Natural killer cell (primary cell): ENCODE measurements at regions not wholly inside any gene's neighbourhood (a gene's known extent, or its start where the extent isn't known, plus 50 kb on each side); places are given as distances from the start of the nearest gene placed in this dataset.
"Not testable (repeated sequence)": the region's sequence is repeated elsewhere in the genome, so short reads cannot be mapped to it uniquely, and the experiment has no call there.

ENCODE experiments used
- ATAC-seq, 3 donors: fragments of 150-1000 bp in 2 of 3; fragments of 200-7000 bp in 1 of 3; cut with Tn5 transposase; 1 replicate in 1 of 3; 2 replicates in 2 of 3; pipeline ENCODE4 v1.10.0; 2021; ENCODE audit warnings: mild to moderate bottlenecking in 2 of 3, moderate library complexity in 2 of 3
- DNase-seq, 2 donors: peaks; one replicate each; pipeline versions ENCODE4 v3.0.0 to v3.0.0-alpha.2; 2013 to 2021; ENCODE audit warnings: mixed read lengths in 1 of 2
- H3K27ac ChIP-seq: one replicate; pipeline ENCODE4 v1.5.1; 2013; ENCODE audit warnings: mild to moderate bottlenecking, low read length
- H3K27me3 ChIP-seq: one replicate; pipeline ENCODE4 v1.6.1; 2013; ENCODE audit warnings: low read length; ENCODE audit not compliant: control insufficient read depth, insufficient read depth
- H3K36me3 ChIP-seq: one replicate; pipeline ENCODE4 v1.6.1; 2013; ENCODE audit warnings: low read length; ENCODE audit not compliant: control insufficient read depth, insufficient read depth
- H3K4me1 ChIP-seq: one replicate; pipeline ENCODE4 v1.6.1; 2013; ENCODE audit warnings: low read length; ENCODE audit not compliant: control insufficient read depth, insufficient read depth
- H3K4me3 ChIP-seq: one replicate; pipeline ENCODE4 v1.5.1; 2013; ENCODE audit warnings: low read length
- H3K9me3 ChIP-seq: one replicate; pipeline ENCODE4 v1.6.1; 2013; ENCODE audit warnings: low read length; ENCODE audit not compliant: control insufficient read depth, insufficient read depth
- H3K27ac Mint-ChIP-seq, 2 donors: one replicate each; pipeline ENCODE4 v1.8.0; 2022; ENCODE audit warnings: mild to moderate bottlenecking in 2 of 2, mixed read lengths in 2 of 2, moderate library complexity in 1 of 2
- H3K27me3 Mint-ChIP-seq, 2 donors: one replicate each; pipeline ENCODE4 v1.8.0; 2022; ENCODE audit warnings: low read depth in 2 of 2, mixed read lengths in 2 of 2
- H3K36me3 Mint-ChIP-seq: one replicate; pipeline ENCODE4 v1.8.0; 2022; ENCODE audit warnings: mixed read lengths
- H3K4me1 Mint-ChIP-seq, 2 donors: one replicate each; pipeline ENCODE4 v1.8.0; 2022; ENCODE audit warnings: mixed read lengths in 2 of 2
- H3K4me3 Mint-ChIP-seq: one replicate; pipeline ENCODE4 v1.8.0; 2022; ENCODE audit warnings: mild to moderate bottlenecking, moderate library complexity, mixed read lengths
- H3K9me3 Mint-ChIP-seq, 2 donors: one replicate each; pipeline ENCODE4 v1.8.0; 2022; ENCODE audit warnings: mixed read lengths in 2 of 2
- WGBS: methylation state at CpG from one replicate; pipeline ENCODE4 v1.1.7; 2013; ENCODE audit warnings: missing lambda C conversion rate; ENCODE audit not compliant: insufficient coverage; 5-methylcytosine and 5-hydroxymethylcytosine counted together
- intact Hi-C: fragments of 100-400 bp; cut with micrococcal nuclease; formaldehyde crosslinking; loops from one replicate; pipeline ENCODE4 v1.14.2; 2022
- TF ChIP-seq, protein P1 (sequence below): fragments of 200-600 bp; IDR thresholded peaks from one replicate; pipeline ENCODE4 v1.8.0; 2022; ENCODE audit warnings: antibody characterized with exemption

- H3K4me3 ChIP-seq = no peak overlapping the region
- TF ChIP-seq, protein P1, sequence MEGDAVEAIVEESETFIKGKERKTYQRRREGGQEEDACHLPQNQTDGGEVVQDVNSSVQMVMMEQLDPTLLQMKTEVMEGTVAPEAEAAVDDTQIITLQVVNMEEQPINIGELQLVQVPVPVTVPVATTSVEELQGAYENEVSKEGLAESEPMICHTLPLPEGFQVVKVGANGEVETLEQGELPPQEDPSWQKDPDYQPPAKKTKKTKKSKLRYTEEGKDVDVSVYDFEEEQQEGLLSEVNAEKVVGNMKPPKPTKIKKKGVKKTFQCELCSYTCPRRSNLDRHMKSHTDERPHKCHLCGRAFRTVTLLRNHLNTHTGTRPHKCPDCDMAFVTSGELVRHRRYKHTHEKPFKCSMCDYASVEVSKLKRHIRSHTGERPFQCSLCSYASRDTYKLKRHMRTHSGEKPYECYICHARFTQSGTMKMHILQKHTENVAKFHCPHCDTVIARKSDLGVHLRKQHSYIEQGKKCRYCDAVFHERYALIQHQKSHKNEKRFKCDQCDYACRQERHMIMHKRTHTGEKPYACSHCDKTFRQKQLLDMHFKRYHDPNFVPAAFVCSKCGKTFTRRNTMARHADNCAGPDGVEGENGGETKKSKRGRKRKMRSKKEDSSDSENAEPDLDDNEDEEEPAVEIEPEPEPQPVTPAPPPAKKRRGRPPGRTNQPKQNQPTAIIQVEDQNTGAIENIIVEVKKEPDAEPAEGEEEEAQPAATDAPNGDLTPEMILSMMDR = no peak
- Mint-ChIP-seq H3K36me3 (no peaks in the 10 kb centered on the region), H3K27ac (no peak overlapping the region), H3K4me1 (no peaks in the 10 kb centered on the region), H3K9me3 (peaks cover 0 to 5% of the 10 kb centered on the region in 2 donors), H3K27me3 (no peaks in the 10 kb centered on the region), H3K4me3 (no peak overlapping the region)
- no peaks in the 10 kb centered on the region for H3K36me3 ChIP-seq
- DNase-seq (no peak), ATAC-seq (no peak)
- intact Hi-C loops = no loop called here
- no peaks in the 10 kb centered on the region for H3K27me3 ChIP-seq
- no peak overlapping the region for H3K27ac ChIP-seq
- H3K9me3 ChIP-seq = no peaks in the 10 kb centered on the region
- 76% methylated on average over 5 of the region's 5 CpGs for WGBS
- no peaks in the 10 kb centered on the region for H3K4me1 ChIP-seq
Measured at GRCh38 chr10:83764666-83765065, 374.6 kb upstream of the GHITM start.

GRCh38 chr10:83765731-83766130, 373.6 kb upstream of the GHITM start:
- DNase-seq = no peak
- no peaks in the 10 kb centered on the region for H3K9me3 ChIP-seq
- intact Hi-C loops = no loop called here
- Mint-ChIP-seq H3K9me3 (peaks cover 0 to 3% of the 10 kb centered on the region in 2 donors), H3K4me1 (no peaks in the 10 kb centered on the region), H3K4me3 (no peak overlapping the region), H3K36me3 (no peaks in the 10 kb centered on the region), H3K27me3 (no peaks in the 10 kb centered on the region), H3K27ac (no peak overlapping the region)
- TF ChIP-seq, protein P1 = no peak
- no peak overlapping the region for H3K27ac ChIP-seq
- ATAC-seq = no peak
- no peaks in the 10 kb centered on the region for H3K27me3 ChIP-seq
- H3K4me3 ChIP-seq = no peak overlapping the region
- WGBS = 86% methylated on average over 2 of the region's 2 CpGs
- H3K36me3 ChIP-seq = no peaks in the 10 kb centered on the region
- no peaks in the 10 kb centered on the region for H3K4me1 ChIP-seq

DNA sequence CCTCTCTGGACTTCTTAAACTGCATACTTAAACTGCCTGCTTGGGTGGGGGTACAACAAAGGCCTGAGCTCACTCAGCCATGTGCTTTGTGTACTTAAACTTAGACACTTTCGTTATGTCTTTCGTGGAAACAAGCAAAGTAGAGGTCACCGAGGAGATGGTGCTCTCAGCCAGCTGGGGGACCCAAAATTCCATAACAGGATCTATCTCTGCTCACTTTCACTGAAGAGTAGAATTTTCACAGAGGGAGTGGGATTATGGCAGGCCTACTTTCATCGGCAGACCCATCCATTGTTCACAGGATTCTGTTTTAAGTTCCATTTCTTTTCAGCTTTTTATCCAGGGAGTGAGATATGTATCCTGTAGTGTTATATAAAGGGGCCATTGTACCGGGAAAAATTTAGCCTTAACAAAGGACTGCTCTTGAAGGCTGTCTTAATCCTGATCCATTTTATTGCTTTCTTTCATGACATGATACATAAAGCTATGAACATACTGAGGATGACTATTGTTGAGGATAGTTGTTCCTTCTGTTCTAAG, 370.0 kb upstream of the GHITM start:
- H3K4me3 Mint-ChIP-seq = no peak overlapping the region
- peaks cover 9% of the 10 kb centered on the region in 2 donors for H3K9me3 Mint-ChIP-seq
- no peak for ATAC-seq
- intact Hi-C loops = no loop called here
- Histone ChIP-seq H3K4me1 (no peaks in the 10 kb centered on the region), H3K4me3 (no peak overlapping the region), H3K9me3 (peaks cover 3% of the 10 kb centered on the region), H3K36me3 (no peaks in the 10 kb centered on the region), H3K27me3 (no peaks in the 10 kb centered on the region), H3K27ac (no peak overlapping the region)
- TF ChIP-seq, protein P1 = no peak
- H3K36me3 Mint-ChIP-seq = no peaks in the 10 kb centered on the region
- WGBS = 80% methylated on average over 5 of the region's 5 CpGs
- DNase-seq = no peak
- no peak overlapping the region for H3K27ac Mint-ChIP-seq
- H3K27me3 Mint-ChIP-seq = no peaks in the 10 kb centered on the region
- H3K4me1 Mint-ChIP-seq = no peaks in the 10 kb centered on the region

- peaks cover 15% of the 10 kb centered on the region for H3K9me3 ChIP-seq
- WGBS = 92% methylated on average over 23 of the region's 25 CpGs
- ATAC-seq, DNase-seq, H3K36me3 ChIP-seq, H3K4me3 ChIP-seq, H3K27me3 Mint-ChIP-seq, intact Hi-C loops, H3K27me3 ChIP-seq, H3K9me3 Mint-ChIP-seq, H3K4me3 Mint-ChIP-seq, H3K27ac ChIP-seq, H3K4me1 Mint-ChIP-seq, H3K27ac Mint-ChIP-seq, H3K4me1 ChIP-seq: not testable (repeated sequence)
- H3K36me3 Mint-ChIP-seq = peaks cover 12% of the 10 kb centered on the region
Measured at GRCh38 chr10:83786701-83787100, 352.6 kb upstream of the GHITM start.
